GM12878 (cell line): ENCODE measurements at regions not wholly inside any gene's neighbourhood (a gene's known extent, or its start where the extent isn't known, plus 50 kb on each side); places are given as distances from the start of the nearest gene placed in this dataset.

ENCODE experiments used
- ATAC-seq: fragments of 200-7000 bp; cut with Tn5 transposase; 3 replicates; pipeline ENCODE4 v1.9.1; 2020; ENCODE audit warnings: mild to moderate bottlenecking, moderate library complexity
- BruUV-seq: library from RNA; stranded (reverse); fragments of 400-500 nt; replicated peaks from 2 replicates; lab custom pipeline; 2021; lab: Mats Ljungman, UMichigan
- CTCF ChIA-PET: fragments of 300-600 bp; sonication (Branson Sonifier 250); formaldehyde crosslinking; extraction: SDS; loops from one replicate; lab custom pipeline; 2021; ENCODE audit warnings: inconsistent platforms; lab: Yijun Ruan, JAX
- POLR2A ChIA-PET: fragments of 350-600 bp; formaldehyde crosslinking; extraction: SDS; loops from one replicate; lab custom pipeline; 2021; ENCODE audit warnings: inconsistent platforms; lab: Charles Lee
- RAD21 ChIA-PET: fragments of 300-600 bp; sonication (Branson Sonifier 250); formaldehyde crosslinking; loops from one replicate; lab custom pipeline; 2023; ENCODE audit warnings: antibody characterized with exemption; ENCODE audit not compliant: unreplicated experiment; lab: Charles Lee
- SMC1A ChIA-PET: fragments of 300-600 bp; sonication (Branson Sonifier 250); formaldehyde crosslinking; loops from one replicate; lab custom pipeline; 2023; ENCODE audit not compliant: unreplicated experiment, uncharacterized antibody; lab: Charles Lee
- DNase-seq: peaks from one replicate; pipeline ENCODE4 v3.0.0-alpha.2; 2011; ENCODE audit warnings: low read depth, low spot score
- FAIRE-seq: peaks from 3 replicates; lab custom pipeline; 2011; peaks lifted over from hg19 to GRCh38; lab: Jason Lieb, UNC
- H2AFZ ChIP-seq: 2 replicates; pipeline ENCODE4 v1.6.0; 2011; ENCODE audit warnings: low read depth, low read length, control low read depth; ENCODE audit not compliant: control insufficient read depth
- H3K27ac ChIP-seq: 2 replicates; pipeline ENCODE4 v1.5.1; 2011; ENCODE audit warnings: control low read depth; ENCODE audit not compliant: control insufficient read depth, insufficient read depth
- H3K27me3 ChIP-seq, 2 experiments: replicated peaks in 1 of 2; 2 replicates each; pipeline versions ENCODE4 v1.6.0 to v1.6.1; 2011; ENCODE audit warnings: low read length in 1 of 2; ENCODE audit not compliant: control insufficient read depth in 2 of 2, insufficient read depth in 2 of 2
- H3K36me3 ChIP-seq, 2 experiments: 2 replicates each; pipeline ENCODE4 v1.5.1; 2011; ENCODE audit warnings: low read length in 1 of 2; ENCODE audit not compliant: control insufficient read depth in 2 of 2, insufficient read depth in 2 of 2
- H3K4me1 ChIP-seq: 2 replicates; pipeline ENCODE4 v1.6.1; 2011; ENCODE audit warnings: mild to moderate bottlenecking, low read length, moderate library complexity, mixed read lengths; ENCODE audit not compliant: control insufficient read depth, insufficient read depth
- H3K4me2 ChIP-seq: 2 replicates; pipeline ENCODE4 v1.6.0; 2011; ENCODE audit warnings: control low read depth; ENCODE audit not compliant: control insufficient read depth, insufficient read depth
- H3K4me3 ChIP-seq: fragments of 200-600 bp; sonication (generic); 2 replicates; pipeline ENCODE4 v1.5.1; 2016
- H3K79me2 ChIP-seq: 2 replicates; pipeline ENCODE4 v1.6.0; 2011; ENCODE audit warnings: low read length; ENCODE audit not compliant: control insufficient read depth, insufficient read depth
- H3K9ac ChIP-seq: 2 replicates; pipeline ENCODE4 v1.8.0; 2011; ENCODE audit warnings: low read length, control low read depth, mixed read lengths; ENCODE audit not compliant: control insufficient read depth, insufficient read depth
- H3K9me3 ChIP-seq: replicated peaks from 3 replicates; pipeline ENCODE4 v1.5.1; 2011; ENCODE audit warnings: mild to moderate bottlenecking, low read length; ENCODE audit not compliant: control insufficient read depth, insufficient read depth
- H4K20me1 ChIP-seq: 2 replicates; pipeline ENCODE4 v1.6.0; 2011; ENCODE audit not compliant: control insufficient read depth, insufficient read depth
- GABPA ChIP-seq: IDR thresholded peaks from 2 replicates; pipeline ENCODE4 v1.6.1; 2014; ENCODE audit warnings: antibody characterized with exemption, low read depth, mild to moderate bottlenecking, inconsistent platforms
- HDGF ChIP-seq: fragments of 450-650 bp; IDR thresholded peaks from 2 replicates; pipeline ENCODE4 v1.6.1; 2016; ENCODE audit warnings: antibody characterized with exemption
- IKZF1 ChIP-seq: fragments of 450-650 bp; conservative IDR thresholded peaks from 2 replicates; pipeline ENCODE4 v1.6.1; 2017; ENCODE audit warnings: antibody characterized with exemption, mild to moderate bottlenecking
- KAT2A ChIP-seq: conservative IDR thresholded peaks from 2 replicates; pipeline ENCODE4 v1.6.1; 2011; ENCODE audit warnings: low read depth, low read length; ENCODE audit not compliant: control insufficient read depth
- NR2C1 ChIP-seq: fragments of 450-650 bp; IDR thresholded peaks from 2 replicates; pipeline ENCODE4 v1.6.1; 2017; ENCODE audit warnings: antibody characterized with exemption, mild to moderate bottlenecking, moderate library complexity
- PAX5 ChIP-seq: IDR thresholded peaks from 2 replicates; pipeline ENCODE4 v1.6.1; 2011; ENCODE audit warnings: low read depth, low read length, borderline replicate concordance
- SMAD5 ChIP-seq: IDR thresholded peaks from 2 replicates; pipeline ENCODE4 v1.6.1; 2016; ENCODE audit warnings: antibody characterized with exemption, low read depth
- TBL1XR1 ChIP-seq: IDR thresholded peaks from 2 replicates; pipeline ENCODE4 v1.6.1; 2012; ENCODE audit warnings: low read depth, low read length, improper control_type of control experiment
- TCF12 ChIP-seq: IDR thresholded peaks from 2 replicates; pipeline ENCODE4 v1.6.1; 2011; ENCODE audit warnings: low read depth, mild to moderate bottlenecking, low read length
- ZNF217 ChIP-seq: fragments of 450-650 bp; IDR thresholded peaks from 2 replicates; pipeline ENCODE4 v1.6.1; 2017; ENCODE audit warnings: antibody characterized with exemption, mild to moderate bottlenecking
- ZNF687 ChIP-seq: fragments of 450-650 bp; IDR thresholded peaks from 2 replicates; pipeline ENCODE4 v1.6.1; 2017; ENCODE audit warnings: mild to moderate bottlenecking, moderate library complexity
- WGBS: methylation state at CpG from one replicate; pipeline ENCODE4 v1.1.6; 2016; ENCODE audit warnings: low lambda C conversion rate; ENCODE audit not compliant: insufficient replicate concordance, insufficient coverage; ENCODE audit errors: missing lambda C conversion rate; 5-methylcytosine and 5-hydroxymethylcytosine counted together
- in situ Hi-C: fragments of 300-500 bp; cut with MboI; formaldehyde crosslinking; loops from 9 replicates; pipeline ENCODE4 v1.14.3; 2018; ENCODE audit warnings: mixed read lengths
- intact Hi-C: fragments of 100-400 bp; cut with micrococcal nuclease; formaldehyde crosslinking; loops from one replicate; pipeline ENCODE4 v1.14.2; 2022; ENCODE audit not compliant: unreplicated experiment

GRCh38 chr11:112801025-112801816 lies 160.0 kb upstream of the NCAM1 start (continued):
- TF ChIP-seq ZNF687: no peak

- RAD21 ChIA-PET: interaction anchor here (0.9 kb wide), 1 partner anchor 214 kb away, joined by 3 read pairs; no protein-coding TSS in a partner anchor
- H3K4me3 ChIP-seq: no peak overlapping the region
- no peaks in the 10 kb centered on the region for H4K20me1 ChIP-seq
- SMC1A ChIA-PET: no interaction called here
- no peaks in the 10 kb centered on the region for H3K79me2 ChIP-seq
- H2AFZ ChIP-seq: no peak overlapping the region
- intact Hi-C loops: no loop called here
- DNase-seq (no peak), FAIRE-seq (no peak)
- no peak overlapping the region for H3K27ac ChIP-seq
- peaks cover 0 to 3% of the 10 kb centered on the region in 2 experiments; a peak in 1 of 4 replicates for H3K27me3 ChIP-seq
- no peak overlapping the region for H3K9ac ChIP-seq
- POLR2A ChIA-PET: no interaction called here
- TF ChIP-seq PAX5: no peak
- TF ChIP-seq TBL1XR1: no peak
- no peak for TF ChIP-seq IKZF1
- no peak for TF ChIP-seq GABPA
- no peak for TF ChIP-seq ZNF217
- no peak for TF ChIP-seq KAT2A
- TF ChIP-seq TCF12: no peak
- TF ChIP-seq SMAD5: no peak
- TF ChIP-seq HDGF: no peak
- TF ChIP-seq NR2C1: no peak
- TF ChIP-seq, all 136 proteins: peak for 0
- 10% methylated on average over 5 of the region's 5 CpGs for WGBS
- no TSS peak for BruUV-seq
- Histone ChIP-seq H3K4me2 (no peak overlapping the region), H3K4me1 (no peaks in the 10 kb centered on the region), H3K9me3 (no peaks in the 10 kb centered on the region), H3K36me3 (no peaks in the 10 kb centered on the region)
- CTCF ChIA-PET: interaction anchor here (1.5 kb wide), 1 partner anchor 213 kb away, joined by 5 read pairs; no protein-coding TSS in a partner anchor
- no peak for ATAC-seq
- in situ Hi-C loops: no loop called here
These were observed 159.5 kb upstream of the NCAM1 start for GRCh38 chr11:112801817-112802088.
